GM23248 (cell line): ENCODE measurements at regions not wholly inside any gene's neighbourhood (a gene's known extent, or its start where the extent isn't known, plus 50 kb on each side); places are given as distances from the start of the nearest gene placed in this dataset.

ENCODE experiments used
- EZH2 ChIP-seq: fragments of 200-600 bp; sonication (generic); IDR thresholded peaks from 2 replicates; pipeline ENCODE4 v1.6.1; 2018; ENCODE audit warnings: antibody characterized with exemption, mild to moderate bottlenecking; ENCODE audit not compliant: insufficient read depth, poor library complexity, severe bottlenecking
- EZH2phosphoT487 ChIP-seq: fragments of 200-600 bp; sonication (generic); IDR thresholded peaks from 2 replicates; pipeline ENCODE4 v1.6.1; 2018; ENCODE audit warnings: antibody characterized with exemption, moderate library complexity, mild to moderate bottlenecking, low read depth; ENCODE audit not compliant: insufficient read depth

- TF ChIP-seq EZH2 (no peak), EZH2phosphoT487 (no peak)
These were observed 75.6 kb upstream of the SYNPR start for GRCh38 chr3:63202529-63202928.
